Epidermal melanocyte (primary cell): ENCODE measurements at regions not wholly inside any gene's neighbourhood (a gene's known extent, or its start where the extent isn't known, plus 50 kb on each side); places are given as distances from the start of the nearest gene placed in this dataset.
"Not testable (repeated sequence)": the region's sequence is repeated elsewhere in the genome, so short reads cannot be mapped to it uniquely, and the experiment has no call there.

ENCODE experiments used
- DNase-seq: peaks from one replicate; pipeline ENCODE4 v3.0.0; 2011; ENCODE audit warnings: low spot score; ENCODE audit not compliant: insufficient read length

GRCh38 chr3:190192739-190193138, 72.0 kb upstream of the P3H2 start:
- no peak for DNase-seq

- DNase-seq = no peak
Measured at GRCh38 chr3:190192087-190192486, 71.4 kb upstream of the P3H2 start.

- DNase-seq = no peak
Measured at GRCh38 chr3:190188197-190188596, 67.5 kb upstream of the P3H2 start.

GRCh38 chr3:190183121-190183520, 62.4 kb upstream of the P3H2 start:
- DNase-seq = peak; percentile 53

GRCh38 chr3:190182418-190183043, 61.8 kb upstream of the P3H2 start:
- no peak for DNase-seq

GRCh38 chr3:190180268-190180667, 59.6 kb upstream of the P3H2 start:
- DNase-seq = no peak

- DNase-seq = no peak
Measured at GRCh38 chr3:190178779-190179178, 58.1 kb upstream of the P3H2 start.

- DNase-seq = not testable (repeated sequence)
Measured at GRCh38 chr3:190176933-190177525, 56.3 kb upstream of the P3H2 start.

- DNase-seq = not testable (repeated sequence)
Measured at GRCh38 chr3:190176106-190176505, 55.4 kb upstream of the P3H2 start.

GRCh38 chr3:190175490-190175889, 54.8 kb upstream of the P3H2 start:
- DNase-seq = no peak

- no peak for DNase-seq
Measured at GRCh38 chr3:190174471-190174870, 53.8 kb upstream of the P3H2 start.

- no peak for DNase-seq
Measured at GRCh38 chr3:190173426-190173825, 52.7 kb upstream of the P3H2 start.

- no peak for DNase-seq
Measured at GRCh38 chr3:190172751-190173150, 52.1 kb upstream of the P3H2 start.
